OCI-LY1 (cell line): ENCODE measurements at regions not wholly inside any gene's neighbourhood (a gene's known extent, or its start where the extent isn't known, plus 50 kb on each side); places are given as distances from the start of the nearest gene placed in this dataset.

Experiments
- CTCF ChIP-seq: fragments of 200-600 bp; sonication (generic), shearing (Covaris generic); IDR thresholded peaks from 2 replicates; pipeline ENCODE4 v1.5.1; 2017; ENCODE audit warnings: mild to moderate bottlenecking, antibody characterized with exemption, low read length, moderate library complexity, mixed read lengths
- EZH2 ChIP-seq: fragments of 200-600 bp; sonication (generic), shearing (Covaris generic); IDR thresholded peaks from 2 replicates; pipeline ENCODE4 v1.8.0; 2017; ENCODE audit warnings: borderline replicate concordance, mixed run types, mild to moderate bottlenecking, antibody characterized with exemption, low read length, moderate library complexity, mixed read lengths

DNA sequence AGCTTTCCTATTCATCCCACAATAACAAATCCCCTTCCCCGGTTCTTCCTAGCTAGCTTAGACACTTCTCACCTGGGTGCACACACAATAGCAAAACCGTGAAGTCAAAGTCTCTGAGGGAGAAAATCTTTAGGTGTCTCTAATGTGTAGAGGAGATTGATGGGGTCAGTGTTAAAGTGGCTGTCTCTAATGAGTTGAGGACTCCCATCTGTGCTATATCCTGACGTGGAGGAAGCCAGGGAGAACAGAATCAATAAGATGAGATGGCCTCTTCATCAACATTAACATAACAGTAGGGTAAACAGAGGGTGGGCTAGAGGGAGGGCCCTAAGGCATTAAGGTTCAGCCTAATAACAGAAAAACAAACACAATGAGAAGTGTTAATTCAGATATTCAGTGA, 120.4 kb downstream of the SLC5A7 start:
- TF ChIP-seq CTCF (no peak), EZH2 (no peak)
